Left ventricle myocardium superior (tissue), 1 donor: ENCODE measurements at regions not wholly inside any gene's neighbourhood (a gene's known extent, or its start where the extent isn't known, plus 50 kb on each side); places are given as distances from the start of the nearest gene placed in this dataset.
A peak's percentile ranks its signal among the peaks of the same experiment; 100 is the strongest.

Source experiments
- ATAC-seq: fragments of 200-7000 bp; cut with Tn5 transposase; one replicate; pipeline ENCODE4 v1.9.1; 2020; ENCODE audit warnings: mild to moderate bottlenecking, moderate library complexity
- DNase-seq: peaks from one replicate; pipeline ENCODE4 v3.0.0-alpha.2; 2020
- intact Hi-C: fragments of 100-400 bp; cut with micrococcal nuclease; formaldehyde crosslinking; loops from one replicate; pipeline ENCODE4 v1.11.0; 2022
- donor health status: DM: no; HTN: yes; CAD: no; lungs with severe emphysema.

GRCh38 chr20:11045412-11046175 is 371.8 kb upstream of the JAG1 start:
- no peak for ATAC-seq
- intact Hi-C loops: no loop called here
- DNase-seq: no peak

- DNase-seq (no peak), ATAC-seq (no peak)
- intact Hi-C loops: no loop called here
These were observed 373.8 kb upstream of the JAG1 start for GRCh38 chr20:11047559-11047958.

- intact Hi-C loops: no loop called here
- ATAC-seq: no peak
- DNase-seq: no peak
These were observed 374.9 kb upstream of the JAG1 start for GRCh38 chr20:11048739-11049138.

- intact Hi-C loops: no loop called here
- DNase-seq (no peak), ATAC-seq (no peak)
These were observed 376.6 kb upstream of the JAG1 start for GRCh38 chr20:11050350-11050749.

GRCh38 chr20:11051136-11051535 is 377.3 kb upstream of the JAG1 start:
- DNase-seq (no peak), ATAC-seq (no peak)
- intact Hi-C loops: no loop called here

- intact Hi-C loops: no loop called here
- ATAC-seq: no peak
- no peak for DNase-seq
These were observed 379.5 kb upstream of the JAG1 start for GRCh38 chr20:11053310-11053709.

- no peak for DNase-seq
- intact Hi-C loops: no loop called here
- ATAC-seq: no peak
These were observed 380.6 kb upstream of the JAG1 start for GRCh38 chr20:11054266-11054993.

GRCh38 chr20:11056414-11056813 is 382.6 kb upstream of the JAG1 start:
- intact Hi-C loops: no loop called here
- ATAC-seq (no peak), DNase-seq (no peak)

- intact Hi-C loops: no loop called here
- no peak for ATAC-seq
- no peak for DNase-seq
These were observed 383.8 kb upstream of the JAG1 start for GRCh38 chr20:11057624-11058023.

GRCh38 chr20:11059659-11060058 is 385.9 kb upstream of the JAG1 start:
- DNase-seq (no peak), ATAC-seq (no peak)
- intact Hi-C loops: no loop called here

- DNase-seq (no peak), ATAC-seq (no peak)
- intact Hi-C loops: no loop called here
These were observed 386.8 kb upstream of the JAG1 start for GRCh38 chr20:11060423-11061185.

GRCh38 chr20:11063444-11063843 is 389.6 kb upstream of the JAG1 start:
- ATAC-seq: no peak
- DNase-seq: no peak

GRCh38 chr20:11064946-11065345 is 391.1 kb upstream of the JAG1 start:
- intact Hi-C loops: no loop called here
- ATAC-seq: peak; percentile 95
- DNase-seq: no peak

More at GRCh38 chr20:11063444-11063843, 389.6 kb upstream of the JAG1 start:
- intact Hi-C loops: no loop called here

- intact Hi-C loops: no loop called here
These were observed 393.6 kb upstream of the JAG1 start for GRCh38 chr20:11067359-11067758.

GRCh38 chr20:11072982-11073381 is 399.2 kb upstream of the JAG1 start:
- no peak for DNase-seq
- ATAC-seq: no peak
- intact Hi-C loops: no loop called here

More at GRCh38 chr20:11067359-11067758, 393.6 kb upstream of the JAG1 start:
- ATAC-seq (peak; percentile 81), DNase-seq (no peak)

- intact Hi-C loops: no loop called here
- DNase-seq: no peak
- ATAC-seq: no peak
These were observed 402.8 kb upstream of the JAG1 start for GRCh38 chr20:11076434-11077105.

- ATAC-seq (no peak), DNase-seq (no peak)
- intact Hi-C loops: no loop called here
These were observed 403.4 kb upstream of the JAG1 start for GRCh38 chr20:11077226-11077625.

GRCh38 chr20:11080010-11080409 is 406.2 kb upstream of the JAG1 start:
- ATAC-seq (no peak), DNase-seq (no peak)
- intact Hi-C loops: no loop called here

- no peak for ATAC-seq
- intact Hi-C loops: no loop called here
These were observed 407.1 kb upstream of the JAG1 start for GRCh38 chr20:11080781-11081377.

More at GRCh38 chr20:11080781-11081377, 407.1 kb upstream of the JAG1 start:
- DNase-seq: no peak
